HG03354 (cell line): ENCODE measurements at regions not wholly inside any gene's neighbourhood (a gene's known extent, or its start where the extent isn't known, plus 50 kb on each side); places are given as distances from the start of the nearest gene placed in this dataset.
"Not testable (repeated sequence)": the region's sequence is repeated elsewhere in the genome, so short reads cannot be mapped to it uniquely, and the experiment has no call there.

Experiments used
- ATAC-seq: cut with Tn5 transposase; IDR thresholded peaks from one replicate; pipeline ENCODE4 v1.9.1; 2021; ENCODE audit warnings: mild to moderate bottlenecking; ENCODE audit not compliant: unreplicated experiment, poor library complexity, severe bottlenecking

DNA sequence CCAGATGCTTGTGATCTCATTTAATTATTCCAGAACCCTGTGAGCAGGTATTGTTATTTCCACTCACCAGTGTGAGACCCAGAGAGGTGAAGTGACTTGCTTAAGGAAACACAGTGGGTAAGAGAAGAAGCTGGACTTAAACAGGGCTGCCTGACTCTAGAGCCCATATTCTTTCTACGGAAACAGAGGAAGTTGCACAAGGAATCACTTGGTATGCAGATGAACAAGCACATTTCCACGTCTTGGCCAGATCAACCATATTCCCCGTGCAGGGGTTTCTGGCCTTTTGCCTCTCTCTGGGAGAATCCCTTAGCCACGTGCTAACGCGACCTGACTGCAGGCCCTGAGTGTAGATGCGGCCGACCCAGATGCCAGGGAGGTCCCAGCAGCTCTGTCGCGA lies 195.5 kb upstream of the ATP6AP2 start:
- no peak for ATAC-seq

GRCh38 chrX:40383969-40384368 lies 196.8 kb upstream of the ATP6AP2 start:
- no peak for ATAC-seq

DNA sequence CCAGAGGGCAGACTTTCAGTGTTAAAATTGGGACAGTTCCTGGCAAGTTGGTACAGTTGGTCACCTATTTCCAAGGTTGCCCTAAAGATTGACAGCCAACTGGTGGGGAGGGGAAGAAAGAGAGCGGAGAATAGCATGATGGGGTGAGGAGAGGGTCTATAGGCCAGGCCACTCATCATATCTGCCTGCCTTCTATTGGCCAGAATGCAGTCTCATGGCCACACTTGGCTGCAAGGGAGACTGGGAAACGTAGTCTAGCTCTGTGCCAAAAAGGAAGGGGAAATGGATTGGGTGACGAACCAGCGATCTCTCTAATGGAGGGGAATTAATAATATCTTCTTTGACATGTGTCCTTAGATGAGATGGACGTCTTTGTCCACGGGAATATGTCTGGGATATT lies 197.4 kb upstream of the ATP6AP2 start:
- ATAC-seq = no peak

DNA sequence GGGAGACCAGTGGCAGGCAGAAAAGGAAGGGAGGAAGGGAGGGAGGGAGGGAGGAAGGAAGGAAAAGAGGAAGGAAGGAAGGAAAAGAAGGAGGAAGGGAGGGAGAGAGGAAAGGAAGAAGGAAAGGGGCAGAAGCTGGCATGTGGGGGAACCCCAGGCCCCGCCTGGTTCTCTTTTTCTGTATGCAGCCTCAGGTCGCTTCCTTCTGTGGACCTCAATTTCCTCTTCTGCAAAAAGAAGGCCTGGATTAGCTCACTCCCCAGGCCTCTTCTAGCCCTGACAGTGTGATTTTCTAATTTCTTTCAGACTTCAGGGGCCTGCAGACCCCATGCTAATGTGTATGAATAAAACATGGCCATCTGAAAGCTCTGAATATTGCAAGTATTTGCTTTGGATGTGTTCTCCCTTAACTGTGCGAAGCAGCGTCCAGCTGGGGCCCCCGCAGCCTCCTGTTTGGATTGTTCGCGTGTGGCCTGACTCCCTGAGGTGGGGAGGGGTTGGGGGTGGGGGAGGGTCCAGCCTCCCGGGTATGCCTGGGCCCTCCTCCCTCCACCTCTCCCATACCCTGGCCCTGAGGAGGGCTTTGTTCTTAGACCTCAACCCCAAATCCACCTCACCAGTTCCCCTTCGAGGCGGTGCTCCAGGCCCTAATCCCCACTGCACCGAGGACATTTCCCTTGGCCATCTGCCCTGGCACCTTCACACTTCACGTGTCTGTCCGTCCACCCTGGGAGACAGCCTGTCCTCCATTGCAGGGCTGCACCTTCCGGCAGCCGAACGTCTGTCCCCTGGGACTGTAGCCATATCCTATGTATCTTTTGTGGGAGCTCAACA lies 199.9 kb upstream of the ATP6AP2 start:
- ATAC-seq = no peak

DNA sequence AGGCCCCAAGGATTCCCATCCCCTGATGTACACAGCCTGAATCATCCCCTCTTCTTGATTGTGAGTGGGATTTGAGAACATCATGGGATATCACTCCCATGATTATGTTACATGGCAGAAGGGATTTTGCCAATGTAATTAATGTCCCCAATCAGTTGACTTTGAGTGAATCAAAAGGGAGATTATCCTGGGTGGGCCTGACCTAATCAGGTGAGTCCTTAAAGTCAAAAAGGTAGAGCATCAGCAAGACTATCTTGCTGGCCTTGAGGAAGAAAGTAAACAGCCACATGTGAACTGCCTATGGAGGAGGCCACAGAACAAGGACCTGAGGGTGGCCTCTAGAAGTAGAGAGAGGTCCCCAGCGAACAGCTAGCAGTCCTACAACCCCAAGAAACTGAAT lies 203.1 kb upstream of the ATP6AP2 start:
- no peak for ATAC-seq

DNA sequence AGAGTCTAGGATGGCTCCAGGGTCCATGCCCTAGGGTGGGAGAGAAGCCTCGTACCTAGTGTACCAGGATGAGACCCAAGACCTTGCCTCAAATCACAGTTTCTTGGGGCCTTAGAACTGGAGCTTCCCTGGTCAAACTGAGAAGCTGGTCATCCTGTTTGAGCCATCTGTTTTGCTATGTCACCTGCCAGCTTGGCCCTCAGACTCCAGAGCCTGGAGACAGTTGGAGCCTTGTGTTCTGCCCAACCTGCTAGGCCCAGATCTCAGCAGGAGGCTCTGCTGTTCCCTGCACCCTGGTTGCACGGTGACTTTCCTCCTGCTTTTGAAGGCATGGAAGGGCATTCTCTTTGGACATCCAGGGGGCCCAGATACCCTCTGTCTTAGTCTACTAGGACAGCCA lies 206.3 kb upstream of the ATP6AP2 start:
- ATAC-seq = no peak

DNA sequence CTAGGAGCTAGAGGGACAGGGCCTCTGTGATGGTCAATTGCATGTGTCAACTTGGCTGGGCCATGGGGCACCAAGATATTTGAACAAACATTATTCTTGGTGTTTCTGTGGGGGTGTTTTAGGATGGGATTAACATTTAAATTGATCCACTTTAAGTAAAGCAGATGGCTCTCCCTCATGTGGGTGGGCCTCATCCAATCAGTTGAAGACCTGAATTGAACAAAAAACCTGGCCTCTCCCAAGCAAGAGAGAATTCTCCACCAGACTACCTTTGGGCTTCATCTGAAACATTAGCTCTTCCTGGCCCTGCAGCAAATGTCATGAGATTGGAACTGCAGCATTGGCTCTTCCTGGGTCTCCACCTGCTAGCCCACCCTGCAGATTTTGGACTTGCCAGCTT lies 207.1 kb upstream of the ATP6AP2 start:
- ATAC-seq = no peak

DNA sequence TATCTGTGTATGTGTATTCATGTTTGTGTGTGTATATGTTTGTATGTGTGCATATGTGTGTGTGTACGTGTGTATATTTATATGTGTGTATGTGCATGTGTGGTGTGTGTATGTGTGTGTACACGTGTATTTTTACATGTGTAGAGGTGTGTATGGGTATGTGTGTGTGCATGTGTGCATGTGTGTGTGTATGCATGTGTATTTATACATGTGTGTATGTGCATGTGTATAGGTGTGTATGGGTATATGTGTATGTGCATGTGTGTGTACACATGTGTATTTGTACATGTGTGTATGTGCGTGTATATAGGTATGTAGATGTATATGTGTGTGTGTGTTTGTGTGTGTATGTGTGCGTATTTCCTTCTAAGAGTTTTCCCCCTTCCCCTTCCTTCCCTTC lies 207.7 kb upstream of the ATP6AP2 start:
- ATAC-seq = no peak

- no peak for ATAC-seq
These were observed 209.4 kb upstream of the ATP6AP2 start for GRCh38 chrX:40371376-40371775.

- no peak for ATAC-seq
These were observed 212.1 kb upstream of the ATP6AP2 start for GRCh38 chrX:40368611-40369061.

- no peak for ATAC-seq
These were observed 214.1 kb upstream of the ATP6AP2 start for GRCh38 chrX:40366661-40367060.

- ATAC-seq = not testable (repeated sequence)
These were observed 218.5 kb upstream of the ATP6AP2 start for GRCh38 chrX:40362291-40362690.

- no peak for ATAC-seq
These were observed 220.2 kb upstream of the ATP6AP2 start for GRCh38 chrX:40360557-40360956.

DNA sequence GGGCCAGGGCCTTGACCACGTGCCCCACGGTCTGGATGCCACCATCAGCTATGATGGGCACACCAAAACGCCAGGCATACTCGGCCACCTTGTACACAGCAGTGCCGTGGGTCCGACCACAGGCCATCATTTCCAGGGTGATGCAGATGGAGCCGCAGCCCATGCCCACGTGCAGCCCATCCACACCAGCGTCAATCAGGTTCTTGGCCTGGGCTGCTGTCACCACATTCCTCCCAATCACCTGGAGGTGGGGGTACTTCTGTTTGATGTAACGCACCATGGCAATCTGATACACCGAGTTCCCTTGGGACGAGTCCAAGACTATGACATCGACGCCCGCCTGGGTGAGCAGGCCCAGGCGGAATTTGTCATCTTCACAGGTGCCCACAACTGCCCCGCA lies 221.2 kb upstream of the ATP6AP2 start:
- ATAC-seq = no peak

DNA sequence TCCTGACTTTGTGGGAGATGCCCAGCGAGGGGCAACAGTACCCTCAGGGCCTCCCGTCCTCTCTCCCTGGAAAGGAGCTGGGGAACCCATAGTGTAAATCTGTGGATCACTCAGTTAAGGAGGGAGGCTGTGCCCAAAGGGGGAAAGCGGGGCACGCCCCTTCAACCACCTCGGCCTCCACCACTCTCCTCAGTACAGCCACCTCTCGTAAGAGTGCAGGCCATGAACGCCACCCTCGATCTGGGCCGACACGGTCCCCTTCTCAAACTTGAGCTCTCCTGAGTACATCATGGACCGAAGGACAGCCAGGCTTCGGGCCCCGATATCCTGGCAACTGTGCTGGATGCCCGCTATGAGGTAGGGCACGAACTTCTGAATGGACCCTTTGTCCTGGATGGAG lies 221.8 kb upstream of the ATP6AP2 start:
- ATAC-seq = no peak

DNA sequence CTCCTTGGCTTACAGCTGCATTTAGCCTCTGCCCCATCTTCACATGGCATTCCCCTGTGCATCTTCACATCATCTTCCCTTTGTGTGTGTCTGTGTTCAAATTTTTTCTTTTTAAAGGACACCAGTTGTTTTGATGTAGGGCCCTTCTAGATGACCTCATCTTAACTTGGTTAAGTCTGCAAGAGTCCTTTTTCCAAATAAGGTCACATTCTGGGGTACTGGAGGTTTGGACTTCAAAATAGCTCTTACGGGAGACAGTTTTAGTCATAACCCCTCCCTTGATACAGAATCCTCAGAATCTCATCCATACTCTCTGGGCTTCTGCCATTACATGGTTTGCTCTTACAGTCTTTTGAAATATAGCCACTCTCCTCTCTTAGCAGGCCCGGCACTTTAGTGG lies 231.5 kb upstream of the ATP6AP2 start:
- no peak for ATAC-seq

DNA sequence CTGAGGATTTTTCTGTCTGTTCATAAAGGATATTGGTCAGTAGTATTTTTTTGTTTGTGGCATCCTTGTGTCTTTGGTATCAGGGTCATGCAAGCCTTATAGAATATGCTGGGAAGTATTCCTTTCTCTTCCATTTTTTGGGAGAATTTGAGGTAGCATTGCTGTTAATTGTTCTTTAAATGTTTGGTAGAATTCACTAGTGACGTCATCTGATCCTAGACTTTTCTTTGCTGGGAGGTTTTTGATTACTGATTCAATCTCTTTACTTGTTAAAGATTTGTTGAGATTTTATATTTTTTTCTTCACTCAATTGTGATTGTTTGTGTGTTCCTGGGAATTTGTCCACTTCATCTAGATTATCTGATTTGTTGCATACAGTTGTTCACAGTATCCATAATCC lies 234.4 kb upstream of the ATP6AP2 start:
- ATAC-seq = no peak

DNA sequence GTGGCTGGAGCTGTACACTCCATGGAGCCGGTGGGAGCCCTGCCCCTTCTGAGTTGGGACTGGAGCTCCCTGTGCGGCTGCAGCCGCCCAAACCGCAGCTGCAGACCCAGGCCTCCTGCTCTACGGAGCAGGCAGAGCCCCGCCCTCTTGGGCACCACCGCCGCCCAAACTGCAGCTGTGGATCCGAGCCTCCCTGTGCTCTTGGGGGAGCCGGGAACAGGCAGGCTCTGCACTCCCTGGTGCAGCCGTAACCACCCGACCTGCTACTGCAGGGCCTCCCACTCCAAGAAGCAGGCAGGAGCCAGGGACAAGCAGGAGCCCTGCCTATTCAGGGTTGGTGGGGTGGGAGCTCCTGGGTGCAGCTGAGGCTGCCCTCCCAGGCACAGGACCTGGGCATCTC lies 237.5 kb upstream of the ATP6AP2 start:
- no peak for ATAC-seq

DNA sequence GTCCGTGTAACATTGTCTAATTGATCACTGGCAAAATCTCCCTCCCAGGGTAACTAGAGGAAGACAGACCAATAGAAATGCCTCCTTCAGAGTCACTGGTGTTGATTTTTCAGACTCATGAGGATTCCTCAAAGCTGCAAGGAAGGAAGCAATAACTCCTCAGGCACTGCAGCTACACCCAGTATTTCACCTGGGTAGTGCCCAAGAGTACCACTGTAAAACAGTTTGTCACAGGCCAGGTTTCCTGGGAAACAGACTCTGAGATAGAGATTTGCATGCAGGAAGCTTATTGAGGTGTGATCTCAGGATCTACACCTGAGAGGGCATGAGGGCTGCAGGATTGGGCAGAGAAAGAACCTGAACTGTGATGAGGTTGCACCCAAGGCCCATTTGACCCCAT lies 240.7 kb upstream of the ATP6AP2 start:
- no peak for ATAC-seq

DNA sequence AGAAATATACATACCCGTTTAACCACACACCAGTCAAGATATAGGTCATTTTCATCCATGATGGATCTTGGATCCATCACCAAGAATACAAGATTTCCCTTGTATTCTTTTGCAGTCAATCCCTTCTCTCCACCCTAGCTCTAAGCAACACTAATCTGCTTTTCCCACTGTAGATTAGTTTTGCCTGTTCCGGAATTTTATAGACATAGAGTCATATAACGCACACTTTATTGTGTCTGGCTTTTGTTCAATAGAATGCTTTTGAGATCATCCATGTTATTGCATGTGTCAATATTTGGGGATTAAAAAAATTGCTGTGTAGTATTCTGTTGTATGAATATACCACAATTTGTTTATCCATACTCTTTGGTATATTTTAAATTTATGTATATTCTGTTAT lies 235.6 kb upstream of the BCOR start:
- no peak for ATAC-seq

DNA sequence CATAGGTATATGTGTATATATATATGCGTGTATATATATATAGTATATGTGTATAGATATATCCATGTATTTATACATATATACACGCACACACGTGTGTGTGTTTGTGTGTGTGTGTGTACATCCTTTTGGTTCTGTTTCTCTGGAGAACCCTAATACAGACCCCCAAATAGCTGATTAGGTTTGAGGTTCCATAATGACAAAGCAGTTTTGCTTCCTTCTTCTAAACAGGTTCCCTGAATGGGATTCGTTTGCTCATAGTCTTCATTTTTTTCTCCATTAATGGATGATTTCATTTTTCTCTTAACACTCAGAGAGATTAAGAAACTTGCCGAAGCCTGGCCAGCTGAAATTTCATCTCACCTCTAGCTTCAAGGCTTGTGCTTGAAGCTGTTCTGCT lies 234.0 kb upstream of the BCOR start:
- ATAC-seq = no peak

DNA sequence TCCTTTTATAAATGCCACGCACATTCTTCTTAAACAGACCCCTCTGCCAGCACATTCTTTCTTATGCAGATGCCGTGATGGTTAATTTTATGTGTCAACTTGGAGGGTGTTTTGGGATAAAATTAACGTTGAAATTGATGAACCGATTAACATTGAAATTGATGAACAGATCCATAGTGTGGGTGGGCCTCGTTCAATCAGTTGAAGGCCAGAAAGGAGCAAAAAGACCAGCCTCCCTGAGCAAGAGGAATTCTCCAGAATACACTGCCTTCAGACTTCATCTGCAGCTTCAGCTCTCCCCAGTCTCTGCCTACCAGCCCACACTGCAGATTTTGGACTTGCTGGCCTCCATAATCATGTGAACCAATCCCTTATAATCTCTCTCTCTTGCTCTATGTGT lies 233.6 kb upstream of the BCOR start:
- ATAC-seq = no peak
